OCI-LY3 (cell line): ENCODE measurements at regions not wholly inside any gene's neighbourhood (a gene's known extent, or its start where the extent isn't known, plus 50 kb on each side); places are given as distances from the start of the nearest gene placed in this dataset.

Source experiments
- H2AFZ ChIP-seq: fragments of 200-600, 300-600 bp; shearing (Covaris generic); 2 replicates; pipeline ENCODE4 v1.6.0; 2014; ENCODE audit warnings: antibody characterized with exemption, low read depth, low read length
- H3K27ac ChIP-seq: fragments of 200-600, 300-600 bp; sonication (generic); 2 replicates; pipeline ENCODE4 v1.5.1; 2014; ENCODE audit warnings: mild to moderate bottlenecking, low read length, moderate library complexity, mixed read lengths
- H3K27me3 ChIP-seq: fragments of 200-600, 300-600 bp; sonication (generic); 2 replicates; pipeline ENCODE4 v1.6.1; 2014; ENCODE audit warnings: low read depth, low read length, mixed read lengths
- H3K36me3 ChIP-seq: fragments of 200-600, 300-600 bp; sonication (generic); replicated peaks from 2 replicates; pipeline ENCODE3; 2014; ENCODE audit warnings: low read depth, low read length, mixed read lengths
- H3K4me1 ChIP-seq: fragments of 300-600, 200-600 bp; sonication (generic); 2 replicates; pipeline ENCODE4 v1.6.1; 2014; ENCODE audit warnings: low read length, mixed read lengths
- H3K4me2 ChIP-seq: fragments of 200-600, 300-600 bp; sonication (generic); 2 replicates; pipeline ENCODE4 v1.6.1; 2014; ENCODE audit warnings: low read length, mixed read lengths
- H3K4me3 ChIP-seq: fragments of 300-600, 200-600 bp; sonication (generic); 2 replicates; pipeline ENCODE4 v1.5.1; 2014; ENCODE audit warnings: antibody characterized with exemption, mild to moderate bottlenecking, low read length, moderate library complexity
- H3K79me2 ChIP-seq: fragments of 300-600, 200-600 bp; shearing (Covaris generic); 2 replicates; pipeline ENCODE4 v1.6.1; 2014; ENCODE audit warnings: mild to moderate bottlenecking, low read length, mixed read lengths
- H3K9ac ChIP-seq: fragments of 300-600, 200-600 bp; shearing (Covaris generic); 2 replicates; pipeline ENCODE4 v1.6.0; 2014; ENCODE audit warnings: mild to moderate bottlenecking, low read length, moderate library complexity
- H3K9me3 ChIP-seq: fragments of 200-600, 300-600 bp; shearing (Covaris generic); 2 replicates; pipeline ENCODE4 v1.6.1; 2014; ENCODE audit warnings: low read length, mixed read lengths; ENCODE audit not compliant: insufficient read depth
- H4K20me1 ChIP-seq: fragments of 200-600, 300-600 bp; sonication (generic); 2 replicates; pipeline ENCODE4 v1.6.1; 2016; ENCODE audit warnings: low read length, mixed read lengths; ENCODE audit not compliant: insufficient read depth
- CTCF ChIP-seq: fragments of 200-600, 300-600 bp; sonication (generic); IDR thresholded peaks from 2 replicates; pipeline ENCODE4 v1.5.1; 2014; ENCODE audit warnings: antibody characterized with exemption, low read length, low read depth
- EZH2phosphoT487 ChIP-seq: fragments of 200-600 bp; shearing (Covaris generic); IDR thresholded peaks from 2 replicates; pipeline ENCODE4 v1.6.1; 2018; ENCODE audit warnings: antibody characterized with exemption, mixed run types, low read depth

GRCh38 chr3:22103423-22103822, 352.4 kb upstream of the ZNF385D start:
- no peaks in the 10 kb centered on the region for H3K4me1 ChIP-seq
- H2AFZ ChIP-seq: no peak overlapping the region
- H3K36me3 ChIP-seq: no peaks in the 10 kb centered on the region
- H3K9me3 ChIP-seq: no peaks in the 10 kb centered on the region
- no peak overlapping the region for H3K4me3 ChIP-seq
- no peak overlapping the region for H3K4me2 ChIP-seq
- no peaks in the 10 kb centered on the region for H3K79me2 ChIP-seq
- H3K27me3 ChIP-seq: no peaks in the 10 kb centered on the region
- H4K20me1 ChIP-seq: no peaks in the 10 kb centered on the region
- no peak overlapping the region for H3K27ac ChIP-seq
- H3K9ac ChIP-seq: no peak overlapping the region
- TF ChIP-seq CTCF (no peak), EZH2phosphoT487 (no peak)

- H3K4me1 ChIP-seq: no peaks in the 10 kb centered on the region
- no peaks in the 10 kb centered on the region for H3K27me3 ChIP-seq
- no peaks in the 10 kb centered on the region for H3K9me3 ChIP-seq
- no peak overlapping the region for H3K9ac ChIP-seq
- no peaks in the 10 kb centered on the region for H3K79me2 ChIP-seq
- no peaks in the 10 kb centered on the region for H3K36me3 ChIP-seq
- no peaks in the 10 kb centered on the region for H4K20me1 ChIP-seq
- H2AFZ ChIP-seq: no peak overlapping the region
- no peak overlapping the region for H3K4me3 ChIP-seq
- no peak overlapping the region for H3K4me2 ChIP-seq
- TF ChIP-seq EZH2phosphoT487 (no peak), CTCF (no peak)
- no peak overlapping the region for H3K27ac ChIP-seq
Measured at GRCh38 chr3:22106213-22106896, 355.3 kb upstream of the ZNF385D start.

- no peaks in the 10 kb centered on the region for H3K27me3 ChIP-seq
- H3K9me3 ChIP-seq: no peaks in the 10 kb centered on the region
- H3K27ac ChIP-seq: no peak overlapping the region
- no peaks in the 10 kb centered on the region for H3K36me3 ChIP-seq
- no peak overlapping the region for H3K4me3 ChIP-seq
- TF ChIP-seq EZH2phosphoT487 (no peak), CTCF (no peak)
- no peaks in the 10 kb centered on the region for H3K4me1 ChIP-seq
- no peaks in the 10 kb centered on the region for H3K79me2 ChIP-seq
- H3K9ac ChIP-seq: no peak overlapping the region
- no peak overlapping the region for H3K4me2 ChIP-seq
- no peaks in the 10 kb centered on the region for H4K20me1 ChIP-seq
- H2AFZ ChIP-seq: no peak overlapping the region
Measured at GRCh38 chr3:22111226-22111625, 360.2 kb upstream of the ZNF385D start.

GRCh38 chr3:22113453-22113852, 362.4 kb upstream of the ZNF385D start:
- H2AFZ ChIP-seq: no peak overlapping the region
- peaks cover 10% of the 10 kb centered on the region for H3K4me1 ChIP-seq
- H3K4me2 ChIP-seq: no peak overlapping the region
- no peak overlapping the region for H3K27ac ChIP-seq
- TF ChIP-seq CTCF (no peak), EZH2phosphoT487 (no peak)
- no peaks in the 10 kb centered on the region for H3K36me3 ChIP-seq
- no peaks in the 10 kb centered on the region for H3K27me3 ChIP-seq
- no peaks in the 10 kb centered on the region for H4K20me1 ChIP-seq
- no peak overlapping the region for H3K4me3 ChIP-seq
- H3K79me2 ChIP-seq: no peaks in the 10 kb centered on the region
- no peaks in the 10 kb centered on the region for H3K9me3 ChIP-seq
- H3K9ac ChIP-seq: no peak overlapping the region
